SK-N-SH (cell line): ENCODE measurements at regions not wholly inside any gene's neighbourhood (a gene's known extent, or its start where the extent isn't known, plus 50 kb on each side); places are given as distances from the start of the nearest gene placed in this dataset.
A peak's percentile ranks its signal among the peaks of the same experiment; 100 is the strongest.

Experiments used
- CHD2 ChIP-seq: fragments of 150-350 bp; IDR thresholded peaks from 2 replicates; pipeline ENCODE4 v1.6.1; 2018; ENCODE audit warnings: low read length; ENCODE audit not compliant: partially characterized antibody
- EP300 ChIP-seq, 2 experiments: IDR thresholded peaks; 2 replicates each; pipeline versions ENCODE4 v1.4.0 to v1.6.1; 2012; ENCODE audit warnings: borderline replicate concordance in 1 of 2, low read depth in 1 of 2, low read length in 1 of 2
- EZH2phosphoT487 ChIP-seq: fragments of 200-600 bp; sonication (generic); IDR thresholded peaks from 2 replicates; pipeline ENCODE4 v1.6.1; 2017; ENCODE audit warnings: low read depth, mixed run types, mild to moderate bottlenecking, antibody characterized with exemption, moderate library complexity, borderline replicate concordance
- GABPA ChIP-seq: IDR thresholded peaks from 2 replicates; pipeline ENCODE4 v1.4.0; 2012; ENCODE audit warnings: low read depth, mild to moderate bottlenecking
- IRF3 ChIP-seq: fragments of 150-350 bp; IDR thresholded peaks from 2 replicates; pipeline ENCODE4 v1.6.1; 2016; ENCODE audit warnings: mild to moderate bottlenecking, low read depth, low read length
- MAX ChIP-seq: IDR thresholded peaks from 2 replicates; pipeline ENCODE4 v1.4.0; 2012; ENCODE audit warnings: low read depth
- MXI1 ChIP-seq: IDR thresholded peaks from 2 replicates; pipeline ENCODE4 v1.6.1; 2012; ENCODE audit warnings: mild to moderate bottlenecking, low read depth, low read length, improper control_type of control experiment
- POLR2AphosphoS5 ChIP-seq: IDR thresholded peaks from 2 replicates; pipeline ENCODE4 v1.6.1; 2012; ENCODE audit warnings: low read depth, low read length
- RFX5 ChIP-seq: IDR thresholded peaks from 2 replicates; pipeline ENCODE4 v1.6.1; 2012; ENCODE audit warnings: mild to moderate bottlenecking, improper control_type of control experiment, low read length
- RXRA ChIP-seq: IDR thresholded peaks from 2 replicates; pipeline ENCODE4 v1.4.0; 2012; ENCODE audit warnings: low read depth, mild to moderate bottlenecking, borderline replicate concordance
- SIN3A ChIP-seq: IDR thresholded peaks from 2 replicates; pipeline ENCODE4 v1.6.1; 2012; ENCODE audit warnings: low read depth, mild to moderate bottlenecking, low read length, moderate library complexity, borderline replicate concordance
- TF ChIP-seq, protein P1 (sequence below): fragments of 200-600 bp; sonication (generic); IDR thresholded peaks from 2 replicates; pipeline ENCODE4 v1.6.1; 2017; ENCODE audit warnings: antibody characterized with exemption, mild to moderate bottlenecking, moderate library complexity
- TF ChIP-seq, protein P2 (sequence below): IDR thresholded peaks from 2 replicates; pipeline ENCODE4 v1.4.0; 2012; ENCODE audit warnings: low read depth, borderline replicate concordance

GRCh38 chr14:106842687-106843086 is 1316.3 kb downstream of the TMEM121 start:
- TF ChIP-seq, protein P1, sequence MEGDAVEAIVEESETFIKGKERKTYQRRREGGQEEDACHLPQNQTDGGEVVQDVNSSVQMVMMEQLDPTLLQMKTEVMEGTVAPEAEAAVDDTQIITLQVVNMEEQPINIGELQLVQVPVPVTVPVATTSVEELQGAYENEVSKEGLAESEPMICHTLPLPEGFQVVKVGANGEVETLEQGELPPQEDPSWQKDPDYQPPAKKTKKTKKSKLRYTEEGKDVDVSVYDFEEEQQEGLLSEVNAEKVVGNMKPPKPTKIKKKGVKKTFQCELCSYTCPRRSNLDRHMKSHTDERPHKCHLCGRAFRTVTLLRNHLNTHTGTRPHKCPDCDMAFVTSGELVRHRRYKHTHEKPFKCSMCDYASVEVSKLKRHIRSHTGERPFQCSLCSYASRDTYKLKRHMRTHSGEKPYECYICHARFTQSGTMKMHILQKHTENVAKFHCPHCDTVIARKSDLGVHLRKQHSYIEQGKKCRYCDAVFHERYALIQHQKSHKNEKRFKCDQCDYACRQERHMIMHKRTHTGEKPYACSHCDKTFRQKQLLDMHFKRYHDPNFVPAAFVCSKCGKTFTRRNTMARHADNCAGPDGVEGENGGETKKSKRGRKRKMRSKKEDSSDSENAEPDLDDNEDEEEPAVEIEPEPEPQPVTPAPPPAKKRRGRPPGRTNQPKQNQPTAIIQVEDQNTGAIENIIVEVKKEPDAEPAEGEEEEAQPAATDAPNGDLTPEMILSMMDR: peak; percentile 73
- TF ChIP-seq RFX5 (no peak), EP300 (IDR thresholded peaks at IDR 0.05; ENCODE audit: borderline replicate concordance in 1 of 2, low read depth in 1 of 2, low read length in 1 of 2) (no peak), IRF3 (no peak), EZH2phosphoT487 (no peak), SIN3A (no peak), POLR2AphosphoS5 (no peak), RXRA (no peak), MXI1 (no peak), MAX (no peak), GABPA (no peak), CHD2 (no peak)
- TF ChIP-seq, protein P2, sequence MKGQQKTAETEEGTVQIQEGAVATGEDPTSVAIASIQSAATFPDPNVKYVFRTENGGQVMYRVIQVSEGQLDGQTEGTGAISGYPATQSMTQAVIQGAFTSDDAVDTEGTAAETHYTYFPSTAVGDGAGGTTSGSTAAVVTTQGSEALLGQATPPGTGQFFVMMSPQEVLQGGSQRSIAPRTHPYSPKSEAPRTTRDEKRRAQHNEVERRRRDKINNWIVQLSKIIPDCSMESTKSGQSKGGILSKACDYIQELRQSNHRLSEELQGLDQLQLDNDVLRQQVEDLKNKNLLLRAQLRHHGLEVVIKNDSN: no peak
